PC-9 (cell line): ENCODE measurements at regions not wholly inside any gene's neighbourhood (a gene's known extent, or its start where the extent isn't known, plus 50 kb on each side); places are given as distances from the start of the nearest gene placed in this dataset.

Experiments used
- EZH2 ChIP-seq: fragments of 200-600 bp; sonication (generic); IDR thresholded peaks from 2 replicates; pipeline ENCODE4 v1.8.0; 2017; ENCODE audit warnings: antibody characterized with exemption, low read depth
- TF ChIP-seq, protein P1 (sequence below): fragments of 200-600 bp; sonication (generic); conservative IDR thresholded peaks from 2 replicates; pipeline ENCODE4 v1.6.1; 2017; ENCODE audit warnings: mixed run types, antibody characterized with exemption, mild to moderate bottlenecking, moderate library complexity

GRCh38 chr4:162494935-162495334 lies 331.1 kb upstream of the FSTL5 start:
- TF ChIP-seq EZH2, result no peak
- TF ChIP-seq, protein P1, sequence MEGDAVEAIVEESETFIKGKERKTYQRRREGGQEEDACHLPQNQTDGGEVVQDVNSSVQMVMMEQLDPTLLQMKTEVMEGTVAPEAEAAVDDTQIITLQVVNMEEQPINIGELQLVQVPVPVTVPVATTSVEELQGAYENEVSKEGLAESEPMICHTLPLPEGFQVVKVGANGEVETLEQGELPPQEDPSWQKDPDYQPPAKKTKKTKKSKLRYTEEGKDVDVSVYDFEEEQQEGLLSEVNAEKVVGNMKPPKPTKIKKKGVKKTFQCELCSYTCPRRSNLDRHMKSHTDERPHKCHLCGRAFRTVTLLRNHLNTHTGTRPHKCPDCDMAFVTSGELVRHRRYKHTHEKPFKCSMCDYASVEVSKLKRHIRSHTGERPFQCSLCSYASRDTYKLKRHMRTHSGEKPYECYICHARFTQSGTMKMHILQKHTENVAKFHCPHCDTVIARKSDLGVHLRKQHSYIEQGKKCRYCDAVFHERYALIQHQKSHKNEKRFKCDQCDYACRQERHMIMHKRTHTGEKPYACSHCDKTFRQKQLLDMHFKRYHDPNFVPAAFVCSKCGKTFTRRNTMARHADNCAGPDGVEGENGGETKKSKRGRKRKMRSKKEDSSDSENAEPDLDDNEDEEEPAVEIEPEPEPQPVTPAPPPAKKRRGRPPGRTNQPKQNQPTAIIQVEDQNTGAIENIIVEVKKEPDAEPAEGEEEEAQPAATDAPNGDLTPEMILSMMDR, result no peak
